SK-N-SH treated with all-trans-retinoic acid at 6 μM for 48 hours (cell line): ENCODE measurements at regions not wholly inside any gene's neighbourhood (a gene's known extent, or its start where the extent isn't known, plus 50 kb on each side); places are given as distances from the start of the nearest gene placed in this dataset.

ENCODE experiments used
- ATAC-seq: fragments of 200-7000 bp; cut with Tn5 transposase; 3 replicates; pipeline ENCODE4 v1.9.1; 2020; ENCODE audit warnings: mild to moderate bottlenecking, moderate library complexity
- ARNTL ChIP-seq: fragments of 450-650 bp; formaldehyde crosslinking; IDR thresholded peaks from 2 replicates; pipeline ENCODE4 v1.5.0; 2020; ENCODE audit warnings: low read depth, mild to moderate bottlenecking, moderate library complexity, borderline replicate concordance
- CSDC2 ChIP-seq: fragments of 250-450 bp; sonication (Bioruptor Pico); IDR thresholded peaks from 2 replicates; pipeline ENCODE4 v1.5.0; 2020; ENCODE audit warnings: mild to moderate bottlenecking, moderate library complexity
- CSRNP3 ChIP-seq: fragments of 250-450 bp; sonication (Bioruptor Pico); IDR thresholded peaks from 2 replicates; pipeline ENCODE4 v1.5.1; 2021; ENCODE audit warnings: mild to moderate bottlenecking, moderate library complexity
- ESRRG ChIP-seq: fragments of 250-450 bp; sonication (Bioruptor Pico); IDR thresholded peaks from 2 replicates; pipeline ENCODE4 v1.6.1; 2021; ENCODE audit warnings: mild to moderate bottlenecking
- GLIS3 ChIP-seq: fragments of 250-450 bp; sonication (Bioruptor Pico); IDR thresholded peaks from 2 replicates; pipeline ENCODE4 v1.5.0; 2020; ENCODE audit warnings: mild to moderate bottlenecking, moderate library complexity
- ISL1 ChIP-seq: fragments of 250-450 bp; sonication (Bioruptor Pico); IDR thresholded peaks from 2 replicates; pipeline ENCODE4 v2.1.2; 2022; ENCODE audit warnings: mild to moderate bottlenecking, moderate library complexity
- OSR1 ChIP-seq: fragments of 250-450 bp; sonication (Bioruptor Pico); IDR thresholded peaks from 2 replicates; pipeline ENCODE4 v1.8.0; 2022; ENCODE audit warnings: moderate library complexity, mild to moderate bottlenecking, inconsistent platforms
- PATZ1 ChIP-seq: fragments of 250-450 bp; sonication (Bioruptor Pico); IDR thresholded peaks from 2 replicates; pipeline ENCODE4 v1.8.0; 2020; ENCODE audit warnings: mild to moderate bottlenecking, moderate library complexity, borderline replicate concordance
- POU6F1 ChIP-seq: fragments of 250-450 bp; sonication (Bioruptor Pico); IDR thresholded peaks from 2 replicates; pipeline ENCODE4 v1.8.0; 2021; ENCODE audit warnings: low read depth, mild to moderate bottlenecking, moderate library complexity, borderline replicate concordance
- PPARA ChIP-seq: fragments of 250-450 bp; sonication (Bioruptor Pico); IDR thresholded peaks from 2 replicates; pipeline ENCODE4 v1.5.0; 2020; ENCODE audit warnings: mild to moderate bottlenecking, borderline replicate concordance
- RARB ChIP-seq: fragments of 250-450 bp; sonication (Bioruptor Pico); IDR thresholded peaks from 2 replicates; pipeline ENCODE4 v1.8.0; 2021; ENCODE audit warnings: mild to moderate bottlenecking, moderate library complexity
- SNAI2 ChIP-seq: fragments of 250-450 bp; sonication (Bioruptor Pico); IDR thresholded peaks from 2 replicates; pipeline ENCODE4 v1.5.0; 2020; ENCODE audit warnings: mild to moderate bottlenecking, moderate library complexity
- TCF4 ChIP-seq: fragments of 250-450 bp; sonication (Bioruptor Pico); IDR thresholded peaks from 2 replicates; pipeline ENCODE4 v1.8.0; 2021; ENCODE audit warnings: mild to moderate bottlenecking, moderate library complexity, borderline replicate concordance
- TOX ChIP-seq: fragments of 250-450 bp; sonication (Bioruptor Pico); IDR thresholded peaks from 2 replicates; pipeline ENCODE4 v1.8.0; 2021; ENCODE audit warnings: mild to moderate bottlenecking, moderate library complexity, borderline replicate concordance
- TSHZ2 ChIP-seq: fragments of 250-450 bp; sonication (Bioruptor Pico); IDR thresholded peaks from 2 replicates; pipeline ENCODE4 v1.5.0; 2020; ENCODE audit warnings: mild to moderate bottlenecking, moderate library complexity
- ZFP3 ChIP-seq: fragments of 250-450 bp; sonication (Bioruptor Pico); IDR thresholded peaks from 2 replicates; pipeline ENCODE4 v1.5.0; 2020; ENCODE audit warnings: mild to moderate bottlenecking, moderate library complexity
- ZFP30 ChIP-seq: fragments of 450-650 bp; formaldehyde crosslinking; IDR thresholded peaks from 2 replicates; pipeline ENCODE4 v1.5.0; 2022; ENCODE audit warnings: mild to moderate bottlenecking, moderate library complexity
- ZNF565 ChIP-seq: fragments of 450-650 bp; formaldehyde crosslinking; conservative IDR thresholded peaks from 2 replicates; pipeline ENCODE4 v1.5.0; 2020; ENCODE audit warnings: low read depth, mild to moderate bottlenecking, moderate library complexity
- ZNF70 ChIP-seq: fragments of 450-650 bp; formaldehyde crosslinking; IDR thresholded peaks from 2 replicates; pipeline ENCODE4 v1.5.0; 2020; ENCODE audit warnings: mild to moderate bottlenecking, moderate library complexity
- ZNF8 ChIP-seq: fragments of 450-650 bp; formaldehyde crosslinking; IDR thresholded peaks from 2 replicates; pipeline ENCODE4 v1.5.0; 2020; ENCODE audit warnings: mild to moderate bottlenecking, moderate library complexity

GRCh38 chr5:56669534-56670483 is 145.5 kb upstream of the MAP3K1 start:
- TF ChIP-seq GLIS3 (CRISPR knock-in tag) (no peak), PATZ1 (CRISPR knock-in tag) (no peak), TCF4 (CRISPR knock-in tag) (no peak)
- no peak for ATAC-seq

- no peak for ATAC-seq
- TF ChIP-seq TSHZ2 (CRISPR knock-in tag): no peak
- no peak for TF ChIP-seq ZNF8 (CRISPR knock-in tag)
- TF ChIP-seq ZNF565 (CRISPR knock-in tag): no peak
- TF ChIP-seq SNAI2 (CRISPR knock-in tag): no peak
- no peak for TF ChIP-seq PPARA (CRISPR knock-in tag)
- no peak for TF ChIP-seq RARB (CRISPR knock-in tag)
- TF ChIP-seq CSRNP3 (CRISPR knock-in tag): no peak
- TF ChIP-seq ISL1 (CRISPR knock-in tag): no peak
- no peak for TF ChIP-seq PATZ1 (CRISPR knock-in tag)
- TF ChIP-seq TOX: no peak
- no peak for TF ChIP-seq ZFP3
- TF ChIP-seq ESRRG (CRISPR knock-in tag): no peak
- no peak for TF ChIP-seq ZNF70 (CRISPR knock-in tag)
- TF ChIP-seq ARNTL (CRISPR knock-in tag): no peak
- no peak for TF ChIP-seq POU6F1 (CRISPR knock-in tag)
- no peak for TF ChIP-seq TCF4 (CRISPR knock-in tag)
- no peak for TF ChIP-seq CSDC2 (CRISPR knock-in tag)
- TF ChIP-seq ZFP30: no peak
- no peak for TF ChIP-seq OSR1 (CRISPR knock-in tag)
Observed at GRCh38 chr5:56668996-56669395, 146.4 kb upstream of the MAP3K1 start.

GRCh38 chr5:56667692-56668091 is 147.7 kb upstream of the MAP3K1 start:
- no peak for TF ChIP-seq TCF4 (CRISPR knock-in tag)
- ATAC-seq: no peak
